ENCODE measurements at regions not wholly inside any gene's neighbourhood (a gene's known extent, or its start where the extent isn't known, plus 50 kb on each side); places are given as distances from the start of the nearest gene placed in this dataset.

GRCh38 chr5:131067636-131068035, 97.4 kb downstream of the HINT1 start:
- no peak for DNase-seq (ENCODE audit: low read depth)
- no peak overlapping the region for H3K4me3 ChIP-seq (ENCODE audit: low read depth, low read length)
- no peaks in the 10 kb centered on the region for H3K27me3 ChIP-seq (ENCODE audit: control insufficient read depth, insufficient read depth, low read length)
- ChIA-PET CTCF (interaction anchor here (1.3 kb wide), 1 partner anchor 197 kb away, joined by 5 read pairs; no protein-coding TSS in a partner anchor), POLR2A (no interaction called here)
- no peaks in the 10 kb centered on the region for H3K36me3 ChIP-seq (ENCODE audit: control insufficient read depth, insufficient read depth, low read length)
- TF ChIP-seq CTCF (IDR thresholded peaks at IDR 0.05; ENCODE audit: insufficient read depth, low read depth, low read length), result no peak

GRCh38 chr5:131064669-131065371, 100.2 kb downstream of the HINT1 start:
- POLR2A ChIA-PET, result no interaction called here
- DNase-seq (ENCODE audit: low read depth), result no peak
- Histone ChIP-seq H3K4me3 (ENCODE audit: low read depth, low read length) (no peak overlapping the region), H3K36me3 (ENCODE audit: control insufficient read depth, insufficient read depth, low read length) (no peaks in the 10 kb centered on the region), H3K27me3 (ENCODE audit: control insufficient read depth, insufficient read depth, low read length) (no peaks in the 10 kb centered on the region)
- CTCF ChIA-PET, result no interaction called here
- no peak for TF ChIP-seq CTCF (IDR thresholded peaks at IDR 0.05; ENCODE audit: insufficient read depth, low read depth, low read length)

GRCh38 chr5:131042021-131042789, 122.9 kb downstream of the HINT1 start:
- H3K27me3 ChIP-seq (ENCODE audit: control insufficient read depth, insufficient read depth, low read length), result no peaks in the 10 kb centered on the region
- no peak for TF ChIP-seq CTCF (IDR thresholded peaks at IDR 0.05; ENCODE audit: insufficient read depth, low read depth, low read length)
- ChIA-PET CTCF (no interaction called here), POLR2A (no interaction called here)
- no peak for DNase-seq (ENCODE audit: low read depth)
- no peaks in the 10 kb centered on the region for H3K36me3 ChIP-seq (ENCODE audit: control insufficient read depth, insufficient read depth, low read length)
- H3K4me3 ChIP-seq (ENCODE audit: low read depth, low read length), result no peak overlapping the region

GRCh38 chr5:131023498-131023865, 141.6 kb downstream of the HINT1 start:
- no peak for TF ChIP-seq CTCF (IDR thresholded peaks at IDR 0.05; ENCODE audit: insufficient read depth, low read depth, low read length)
- no peak for DNase-seq (ENCODE audit: low read depth)
- ChIA-PET CTCF (no interaction called here), POLR2A (no interaction called here)
- H3K27me3 ChIP-seq (ENCODE audit: control insufficient read depth, insufficient read depth, low read length), result no peaks in the 10 kb centered on the region
- H3K4me3 ChIP-seq (ENCODE audit: low read depth, low read length), result no peak overlapping the region
- no peaks in the 10 kb centered on the region for H3K36me3 ChIP-seq (ENCODE audit: control insufficient read depth, insufficient read depth, low read length)

- DNase-seq (ENCODE audit: low read depth), result no peak
- TF ChIP-seq CTCF (IDR thresholded peaks at IDR 0.05; ENCODE audit: insufficient read depth, low read depth, low read length), result no peak
- Histone ChIP-seq H3K27me3 (ENCODE audit: control insufficient read depth, insufficient read depth, low read length) (no peaks in the 10 kb centered on the region), H3K4me3 (ENCODE audit: low read depth, low read length) (no peak overlapping the region), H3K36me3 (ENCODE audit: control insufficient read depth, insufficient read depth, low read length) (no peaks in the 10 kb centered on the region)
- POLR2A ChIA-PET, result no interaction called here
- CTCF ChIA-PET, result no interaction called here
These were observed 142.1 kb downstream of the HINT1 start for GRCh38 chr5:131022811-131023497.
